ENCODE measurements at regions not wholly inside any gene's neighbourhood (a gene's known extent, or its start where the extent isn't known, plus 50 kb on each side); places are given as distances from the start of the nearest gene placed in this dataset.

- no peak for DNase-seq
These were observed 66.1 kb upstream of the TBCA start for GRCh38 chr5:77842243-77842642.

- DNase-seq: no peak
These were observed 65.5 kb upstream of the TBCA start for GRCh38 chr5:77841616-77842015.

GRCh38 chr5:77840930-77841329 lies 64.8 kb upstream of the TBCA start:
- no peak for DNase-seq

GRCh38 chr5:77839691-77840090 lies 63.6 kb upstream of the TBCA start:
- no peak for DNase-seq

- no peak for DNase-seq
These were observed 56.8 kb upstream of the TBCA start for GRCh38 chr5:77832938-77833337.

GRCh38 chr5:77832166-77832770 lies 56.1 kb upstream of the TBCA start:
- DNase-seq: no peak

- DNase-seq: no peak
These were observed 52.3 kb upstream of the TBCA start for GRCh38 chr5:77828445-77828844.

Data from T1000 (cell line).